Inflammatory macrophage treated with lipopolysaccharide for 1 hour (primary cell): ENCODE measurements at regions not wholly inside any gene's neighbourhood (a gene's known extent, or its start where the extent isn't known, plus 50 kb on each side); places are given as distances from the start of the nearest gene placed in this dataset.

Experiments
- DNase-seq, 2 donors: peaks; one replicate each; pipeline ENCODE4 v3.0.0-alpha.2; 2020 to 2022

DNA sequence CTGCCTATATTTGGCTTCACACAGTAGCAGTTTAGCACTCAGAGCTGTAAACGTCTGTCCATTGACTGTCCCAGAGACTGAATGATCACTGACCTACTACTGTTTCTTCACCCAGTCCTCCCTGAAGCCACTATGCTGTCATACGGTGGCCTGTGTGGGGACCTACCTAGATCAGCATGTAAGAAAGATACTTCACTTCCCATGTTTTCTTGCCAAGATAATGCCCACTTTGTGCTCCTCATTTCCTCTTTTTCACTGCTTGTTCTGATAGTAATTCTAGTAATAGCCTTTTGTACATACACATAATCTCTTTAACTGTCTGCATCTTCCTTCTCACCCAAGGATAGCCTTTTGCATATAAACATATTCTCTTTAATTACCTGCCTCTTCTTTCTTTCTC lies 109.9 kb upstream of the TIAM2 start:
- no peak for DNase-seq

- no peak for DNase-seq
Measured at GRCh38 chr6:154886016-154886415, 109.1 kb upstream of the TIAM2 start.

GRCh38 chr6:154886471-154886870 lies 108.6 kb upstream of the TIAM2 start:
- DNase-seq = no peak

DNA sequence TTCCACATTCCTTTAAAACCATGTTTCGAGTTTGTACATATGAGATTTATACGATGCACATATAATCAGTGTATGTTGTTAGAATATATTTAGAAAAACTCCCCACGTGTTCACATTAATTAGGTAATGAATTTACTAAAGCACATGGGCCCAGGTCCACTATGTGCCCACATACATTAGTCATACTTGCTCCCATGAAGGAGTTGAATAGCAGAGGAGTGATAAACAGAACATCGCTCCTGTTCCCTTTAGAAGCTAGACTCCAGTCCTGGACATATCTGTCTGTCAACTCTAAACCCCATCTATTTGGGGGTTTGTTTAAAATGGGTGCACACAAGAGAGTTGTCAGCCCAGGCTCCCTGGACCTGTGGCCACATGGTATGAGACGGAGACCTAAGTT lies 108.1 kb upstream of the TIAM2 start:
- no peak for DNase-seq

DNA sequence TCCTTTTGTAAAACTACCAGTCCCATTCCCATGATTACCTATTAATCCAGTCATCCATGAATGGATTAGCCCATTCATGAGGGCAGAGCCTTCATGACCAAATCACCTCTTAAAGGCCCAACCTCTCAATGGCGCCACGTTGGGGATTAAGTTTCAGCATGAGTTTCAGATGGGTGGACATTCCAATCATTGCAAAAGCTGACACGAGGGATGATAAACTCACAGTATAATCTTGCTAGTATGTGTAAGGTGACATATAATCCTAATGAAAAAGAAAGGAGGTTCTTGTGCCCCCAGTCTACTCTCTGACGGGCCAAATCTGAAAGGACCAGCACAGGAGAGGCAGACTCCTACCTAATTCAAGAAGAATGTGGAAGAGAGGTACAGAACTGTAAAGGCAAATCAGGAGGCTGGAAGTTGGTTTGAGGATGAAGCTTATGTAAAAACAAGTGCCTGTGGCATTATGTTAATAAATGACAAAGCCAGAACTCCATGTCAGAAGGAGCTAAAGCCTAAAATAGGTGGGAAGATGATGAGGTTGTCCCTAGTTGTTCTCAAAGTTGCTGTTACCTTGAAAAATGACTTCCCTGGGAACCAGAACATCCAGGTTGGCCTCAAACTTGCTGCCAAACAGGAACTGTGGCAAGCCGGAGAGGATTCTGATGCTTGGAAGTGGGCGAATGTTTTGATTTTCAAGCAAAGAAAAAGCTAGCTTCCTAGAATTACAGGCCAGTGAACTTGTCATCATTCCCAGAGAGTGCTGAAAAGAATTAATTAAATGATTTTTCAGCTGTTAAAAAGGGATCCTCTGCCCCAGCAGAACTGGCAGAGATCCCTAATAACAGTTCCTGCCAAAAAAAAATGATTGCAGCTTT lies 106.5 kb upstream of the TIAM2 start:
- no peak for DNase-seq

DNA sequence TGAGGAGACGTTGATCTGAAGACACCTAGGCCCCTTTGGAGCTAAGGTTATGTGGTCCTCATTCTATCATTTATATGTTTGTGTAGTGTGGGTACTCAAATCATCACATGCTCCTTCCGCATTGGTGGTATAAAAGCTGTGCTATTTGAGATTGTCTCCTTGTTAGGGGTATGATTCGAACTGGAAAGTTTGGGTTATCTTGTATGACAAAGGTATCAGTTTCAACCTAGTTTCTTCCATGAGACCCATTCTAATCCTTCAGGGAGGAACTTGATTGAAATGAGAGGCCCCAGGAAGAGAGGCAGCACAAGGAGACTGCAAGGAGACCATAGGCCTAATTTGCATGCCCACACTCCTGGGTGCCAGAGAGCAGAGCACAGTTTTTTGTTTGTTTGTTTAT lies 104.2 kb upstream of the TIAM2 start:
- DNase-seq = no peak

- no peak for DNase-seq
Measured at GRCh38 chr6:154891901-154892300, 103.2 kb upstream of the TIAM2 start.

DNA sequence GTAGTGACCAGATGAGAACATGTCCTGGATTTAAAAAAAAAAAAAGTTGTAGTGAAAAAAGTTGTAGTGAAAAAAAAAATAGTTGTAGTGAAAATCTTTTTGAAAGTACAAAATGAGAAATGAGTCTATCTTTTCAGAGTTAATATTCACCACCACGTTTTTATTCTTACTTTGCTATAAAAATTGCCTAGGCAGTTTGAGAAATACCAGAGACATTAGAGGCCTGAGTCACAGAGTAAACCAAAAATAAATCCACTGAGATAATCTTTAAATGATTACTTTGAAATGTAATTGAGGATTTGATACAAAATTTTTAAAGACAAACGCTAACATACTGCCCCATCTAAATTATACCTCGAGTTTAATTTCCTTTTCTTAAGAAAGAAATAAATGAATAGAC lies 101.2 kb upstream of the TIAM2 start:
- no peak for DNase-seq

GRCh38 chr6:154894902-154895301 lies 100.2 kb upstream of the TIAM2 start:
- peak; percentile 22 to 38 for DNase-seq

DNA sequence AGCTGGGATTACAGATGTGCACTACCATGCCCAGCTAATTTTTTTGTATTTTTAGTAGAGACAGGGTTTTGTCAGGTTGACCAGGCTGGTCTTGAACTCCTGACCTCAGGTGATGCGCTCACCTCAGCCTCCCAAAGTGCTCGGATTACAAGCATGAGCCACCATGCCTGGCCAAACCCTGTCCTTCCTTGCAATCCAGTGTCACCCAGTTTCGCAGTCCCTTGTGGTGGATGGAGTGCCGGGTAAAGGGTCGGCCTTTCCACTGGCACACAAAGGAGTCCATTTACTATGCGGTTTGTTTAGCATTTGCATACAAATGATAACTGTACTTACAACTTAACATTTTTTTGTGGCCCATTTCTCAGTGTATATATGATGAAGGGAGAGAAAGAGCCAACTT lies 99.3 kb upstream of the TIAM2 start:
- DNase-seq = no peak

GRCh38 chr6:154898821-154899220 lies 96.3 kb upstream of the TIAM2 start:
- no peak for DNase-seq

DNA sequence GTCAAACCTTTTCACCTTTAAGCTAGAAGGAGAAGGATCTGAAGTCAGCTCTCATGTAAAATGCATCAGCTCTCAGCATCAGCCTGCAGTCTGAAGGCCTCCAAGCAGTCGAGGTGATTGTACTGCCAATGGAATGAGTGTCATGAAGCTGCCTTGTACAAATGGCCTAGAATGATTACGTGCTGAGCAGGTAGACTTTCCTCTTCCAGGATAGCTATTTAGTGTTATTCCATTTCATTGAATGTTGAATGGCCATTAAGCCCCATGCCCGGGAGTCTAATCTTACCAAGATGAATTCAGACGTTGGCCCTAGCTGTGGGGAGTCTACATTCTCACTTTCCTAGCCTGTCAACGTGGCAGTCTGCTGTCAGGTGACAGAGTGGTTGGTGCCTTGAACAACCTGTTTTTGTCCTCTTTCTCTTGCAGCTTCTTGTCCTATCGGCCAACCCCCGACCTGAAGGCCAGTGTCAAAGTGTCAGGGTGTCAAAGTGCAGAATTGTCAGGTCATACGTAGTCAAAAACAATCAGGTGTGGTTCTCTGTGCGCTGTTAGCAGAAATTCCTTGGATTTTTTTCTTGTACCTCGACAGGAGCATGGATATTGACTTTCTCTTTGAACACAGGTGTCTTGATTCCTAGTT lies 95.2 kb upstream of the TIAM2 start:
- no peak for DNase-seq

DNA sequence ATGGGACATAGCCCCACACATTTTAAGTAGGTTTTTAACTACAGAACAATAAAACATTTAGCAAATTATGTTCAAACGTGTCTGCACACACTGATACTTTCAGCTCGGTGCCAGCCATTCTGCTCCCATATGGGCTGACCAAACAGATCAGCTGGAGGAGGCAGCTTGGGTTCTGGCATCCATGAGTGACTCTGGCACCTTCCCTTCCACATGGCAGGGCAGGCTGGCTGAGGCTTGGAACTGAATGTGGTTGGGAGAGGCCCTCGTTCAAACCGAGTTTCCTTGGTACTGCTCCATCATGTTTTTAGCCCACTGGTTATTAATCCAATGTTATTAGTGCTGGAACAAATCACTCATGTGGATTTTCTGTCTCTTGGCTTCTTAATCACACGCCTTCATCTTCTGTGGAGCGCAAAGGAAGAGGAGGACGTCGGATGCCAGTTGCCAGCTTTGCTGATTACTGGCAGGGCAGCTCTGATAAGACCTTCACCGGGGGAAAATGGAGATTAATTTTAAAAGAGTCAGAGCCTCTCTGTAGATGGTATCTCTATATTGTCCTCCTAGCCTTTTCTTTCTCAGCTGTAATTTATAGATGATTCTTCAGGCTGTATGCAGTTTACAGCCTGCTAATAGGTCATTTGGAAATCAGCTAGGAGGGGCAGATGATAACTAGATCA lies 93.1 kb upstream of the TIAM2 start:
- no peak for DNase-seq

- no peak for DNase-seq
Measured at GRCh38 chr6:154907291-154907690, 87.8 kb upstream of the TIAM2 start.

- DNase-seq = no peak
Measured at GRCh38 chr6:154908723-154909122, 86.4 kb upstream of the TIAM2 start.

- DNase-seq = no peak
Measured at GRCh38 chr6:154909311-154909710, 85.8 kb upstream of the TIAM2 start.

DNA sequence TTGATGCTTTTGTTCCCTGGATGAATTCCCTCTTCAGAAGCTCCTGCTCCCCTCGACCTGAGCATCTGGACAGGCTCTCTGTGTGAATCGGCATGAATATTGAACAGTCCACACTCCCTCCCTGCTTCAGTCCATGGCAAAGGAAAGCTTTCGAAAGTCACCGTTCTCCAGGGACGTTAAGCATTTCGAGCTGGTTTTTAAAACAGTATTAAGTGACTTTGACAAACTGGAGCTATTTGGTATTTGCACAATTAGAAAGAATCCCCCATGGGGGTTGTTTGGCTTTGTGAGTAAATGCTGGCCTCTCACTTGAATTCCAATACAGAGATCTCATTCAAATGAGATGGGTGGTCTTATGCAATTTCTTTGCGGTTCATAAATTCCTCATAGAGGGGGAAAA lies 85.3 kb upstream of the TIAM2 start:
- no peak for DNase-seq

GRCh38 chr6:154914288-154914687 lies 80.8 kb upstream of the TIAM2 start:
- DNase-seq = no peak

DNA sequence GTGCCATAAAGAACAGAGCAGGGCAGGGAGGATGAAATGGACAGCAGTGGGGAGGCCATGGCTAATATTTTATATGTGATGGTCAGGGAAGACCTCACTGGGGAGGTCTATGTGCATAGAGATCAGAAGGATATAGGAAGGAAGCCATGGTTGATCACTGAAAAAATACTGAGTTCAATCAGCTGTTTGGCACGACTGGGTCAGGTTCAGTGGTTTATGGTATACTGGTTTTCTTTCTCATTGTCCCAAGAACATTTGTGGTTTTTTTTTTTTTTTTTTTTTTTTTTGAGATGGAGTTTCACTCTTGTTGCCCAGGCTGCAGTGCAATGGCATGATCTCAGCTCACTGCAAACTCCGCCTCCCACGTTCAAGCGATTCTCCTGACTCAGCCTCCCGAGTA lies 78.3 kb upstream of the TIAM2 start:
- no peak for DNase-seq

DNA sequence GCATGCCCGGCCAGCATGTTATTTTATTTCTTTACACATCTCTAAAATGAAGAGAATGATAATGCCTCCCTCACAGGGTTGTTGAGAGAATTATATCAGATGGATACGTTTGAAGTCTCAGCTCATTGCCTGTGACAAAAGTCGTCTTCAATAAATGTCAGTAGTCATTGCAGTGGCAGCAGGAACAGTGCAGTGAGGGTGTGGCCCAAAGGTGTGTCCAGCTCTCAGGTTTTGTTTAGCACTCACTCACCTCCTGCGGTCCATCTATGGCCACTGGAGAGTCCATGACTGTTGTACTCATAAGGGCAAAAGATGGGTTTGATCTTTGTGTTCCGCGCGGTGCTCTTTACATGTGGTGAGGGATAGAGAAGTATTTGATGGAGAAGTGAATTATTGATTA lies 77.2 kb upstream of the TIAM2 start:
- no peak for DNase-seq

GRCh38 chr6:154919806-154920205 lies 75.3 kb upstream of the TIAM2 start:
- no peak for DNase-seq

GRCh38 chr6:154920495-154921200 lies 74.5 kb upstream of the TIAM2 start:
- no peak for DNase-seq

DNA sequence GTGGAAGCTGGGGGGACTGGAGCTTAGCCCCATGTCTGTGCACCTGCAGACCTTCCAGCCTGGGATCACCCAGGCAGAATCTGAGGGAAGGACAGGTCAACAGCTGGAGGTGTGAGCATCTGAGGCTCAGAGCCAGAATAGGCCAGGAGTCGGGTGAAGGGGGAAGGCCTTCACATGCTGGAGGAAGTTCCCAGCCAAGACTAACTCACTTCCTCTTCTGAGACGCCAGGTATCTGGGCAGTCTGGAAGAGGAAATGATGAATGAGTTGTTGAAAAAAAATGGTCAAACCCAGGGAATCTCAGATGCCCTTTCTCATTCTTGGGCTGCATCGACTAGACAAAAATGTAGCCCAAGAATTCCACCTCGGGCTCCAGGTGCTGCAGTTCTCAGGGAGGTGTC lies 73.6 kb upstream of the TIAM2 start:
- DNase-seq = peak in 1 of 2 donors; percentile 3
